ENCODE measurements at regions not wholly inside any gene's neighbourhood (a gene's known extent, or its start where the extent isn't known, plus 50 kb on each side); places are given as distances from the start of the nearest gene placed in this dataset.
"Not testable (repeated sequence)": the region's sequence is repeated elsewhere in the genome, so short reads cannot be mapped to it uniquely, and the experiment has no call there.

- no peak for DNase-seq
These were observed 106.3 kb upstream of the TCF4 start for GRCh38 chr18:55694291-55694690.

- DNase-seq = no peak
These were observed 100.0 kb upstream of the TCF4 start for GRCh38 chr18:55688030-55688429.

- no peak for DNase-seq
These were observed 99.1 kb upstream of the TCF4 start for GRCh38 chr18:55687106-55687505.

GRCh38 chr18:55685638-55686037 lies 97.6 kb upstream of the TCF4 start:
- no peak for DNase-seq

- no peak for DNase-seq
These were observed 84.8 kb upstream of the TCF4 start for GRCh38 chr18:55672574-55673361.

GRCh38 chr18:55665506-55665905 lies 77.5 kb upstream of the TCF4 start:
- DNase-seq = no peak

- DNase-seq = not testable (repeated sequence)
These were observed 76.9 kb upstream of the TCF4 start for GRCh38 chr18:55664758-55665400.

GRCh38 chr18:55663891-55664290 lies 75.9 kb upstream of the TCF4 start:
- DNase-seq = no peak

GRCh38 chr18:55658598-55658997 lies 70.6 kb upstream of the TCF4 start:
- no peak for DNase-seq

- DNase-seq = no peak
These were observed 69.8 kb upstream of the TCF4 start for GRCh38 chr18:55657572-55658331.

GRCh38 chr18:55654986-55655385 lies 67.0 kb upstream of the TCF4 start:
- no peak for DNase-seq

GRCh38 chr18:55651236-55651635 lies 63.2 kb upstream of the TCF4 start:
- DNase-seq = no peak

GRCh38 chr18:55650363-55650870 lies 62.4 kb upstream of the TCF4 start:
- no peak for DNase-seq

GRCh38 chr18:55647331-55647730 lies 59.3 kb upstream of the TCF4 start:
- DNase-seq = no peak

- no peak for DNase-seq
These were observed 54.2 kb upstream of the TCF4 start for GRCh38 chr18:55642191-55642590.

- no peak for DNase-seq
These were observed 53.5 kb upstream of the TCF4 start for GRCh38 chr18:55641486-55641885.
